Retinal pigment epithelial cell (primary cell): ENCODE measurements at regions not wholly inside any gene's neighbourhood (a gene's known extent, or its start where the extent isn't known, plus 50 kb on each side); places are given as distances from the start of the nearest gene placed in this dataset.
"Not testable (repeated sequence)": the region's sequence is repeated elsewhere in the genome, so short reads cannot be mapped to it uniquely, and the experiment has no call there.

Experiments used
- DNase-seq: peaks from one replicate; pipeline ENCODE4 v3.0.0-alpha.2; 2010; ENCODE audit warnings: low read depth
- H3K4me3 ChIP-seq: 2 replicates; pipeline ENCODE4 v1.5.1; 2011; ENCODE audit warnings: mild to moderate bottlenecking, low read length, control low read depth, moderate library complexity
- CTCF ChIP-seq: conservative IDR thresholded peaks from 2 replicates; pipeline ENCODE4 v1.5.1; 2011; ENCODE audit warnings: low read depth, low read length, control low read depth, inconsistent platforms

GRCh38 chr9:87781331-87781730 lies 55.4 kb downstream of the CTSL start:
- TF ChIP-seq CTCF, result no peak
- DNase-seq, result no peak
- no peak overlapping the region for H3K4me3 ChIP-seq

DNA sequence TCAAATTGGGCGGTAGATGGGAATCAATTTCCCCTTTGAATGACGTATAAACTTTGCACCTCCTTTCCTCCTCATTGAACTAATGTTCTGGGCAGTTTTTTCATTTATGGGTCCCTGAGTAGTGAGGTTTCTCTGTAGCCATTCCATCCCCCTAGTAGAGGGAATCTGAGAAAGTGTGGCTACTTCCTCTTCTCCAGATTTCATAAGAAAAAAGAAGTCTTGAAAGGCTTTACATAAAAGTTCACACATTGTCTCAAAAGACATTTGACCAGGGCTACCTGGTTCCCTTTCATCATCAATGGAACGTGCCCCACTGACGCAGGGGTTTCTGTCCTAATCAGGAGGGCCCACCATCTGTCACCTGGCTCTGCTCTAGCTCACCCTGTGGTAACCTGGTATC lies 57.3 kb downstream of the CTSL start:
- no peak overlapping the region for H3K4me3 ChIP-seq
- no peak for DNase-seq
- TF ChIP-seq CTCF, result no peak

DNA sequence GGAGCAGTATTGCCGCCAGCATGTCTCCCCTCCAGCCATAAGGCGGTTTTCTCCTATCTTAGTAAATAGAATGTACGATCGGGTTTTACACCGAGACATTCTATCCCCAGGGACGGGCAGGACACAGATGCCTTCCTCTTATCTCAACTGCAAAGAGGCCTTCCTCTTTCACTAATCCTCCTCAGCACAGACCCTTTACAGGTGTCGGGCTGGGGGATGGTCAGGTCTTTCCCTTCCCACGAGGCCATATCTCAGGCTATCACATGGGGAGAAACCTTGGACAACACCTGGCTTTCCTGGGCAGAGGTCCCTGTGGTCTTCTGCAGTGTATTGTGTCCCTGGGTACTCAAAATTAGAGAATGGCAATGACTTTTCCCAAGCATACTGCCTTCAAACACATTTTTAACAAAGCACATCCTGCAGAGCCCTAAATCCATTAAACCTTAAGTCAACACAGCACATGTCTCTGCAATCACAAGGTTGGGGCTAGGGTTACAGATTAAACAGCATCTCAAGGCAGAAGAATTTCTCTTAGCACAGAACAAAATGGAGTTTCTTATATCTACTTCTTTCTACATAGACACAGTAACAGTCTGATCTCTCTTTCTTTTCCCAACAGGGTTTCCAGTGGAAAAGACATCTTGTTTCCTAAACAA lies 59.5 kb downstream of the CTSL start:
- DNase-seq, H3K4me3 ChIP-seq: not testable (repeated sequence)

- DNase-seq, result no peak
- no peak for TF ChIP-seq CTCF
- no peak overlapping the region for H3K4me3 ChIP-seq
These were observed 60.5 kb downstream of the CTSL start for GRCh38 chr9:87786423-87786822.

DNA sequence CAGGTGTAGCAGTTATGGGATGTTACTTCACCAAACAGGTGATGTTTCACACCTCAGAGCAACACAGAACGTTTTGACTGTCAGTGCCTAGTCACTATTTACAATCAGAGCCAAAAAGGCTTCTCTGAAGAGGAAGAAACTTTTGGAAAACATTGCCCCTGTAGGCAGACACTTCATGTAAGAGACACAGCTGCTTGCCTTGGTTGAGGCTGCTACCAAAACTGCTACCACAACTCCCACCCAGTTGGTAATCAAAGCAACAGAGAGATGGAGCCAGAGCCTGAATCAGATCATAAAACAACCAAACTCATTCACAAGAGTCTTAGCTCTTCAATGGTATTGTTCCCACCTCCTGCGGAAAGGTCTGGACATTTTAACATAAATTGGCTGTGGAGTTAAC lies 61.0 kb downstream of the CTSL start:
- no peak for DNase-seq
- no peak for TF ChIP-seq CTCF
- no peak overlapping the region for H3K4me3 ChIP-seq

DNA sequence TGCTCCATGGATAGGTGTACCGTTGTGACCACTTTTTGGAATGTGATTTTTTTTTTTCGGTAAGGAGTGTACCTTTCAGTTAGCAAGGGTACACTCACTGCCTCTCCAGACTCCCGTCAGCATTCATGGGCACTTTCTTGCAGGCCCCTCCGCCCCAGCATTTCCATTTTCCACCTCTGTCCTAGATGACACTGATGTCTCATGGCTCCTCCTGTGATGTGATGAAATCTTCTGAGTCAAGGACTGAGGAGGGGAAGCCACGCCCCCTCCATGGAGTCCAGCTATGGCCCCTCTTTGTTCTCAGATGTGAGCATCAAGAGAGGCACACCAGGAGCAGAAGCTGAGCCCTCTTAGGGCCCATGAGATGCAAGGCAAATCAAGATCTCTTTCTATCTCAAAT lies 61.8 kb downstream of the CTSL start:
- no peak overlapping the region for H3K4me3 ChIP-seq
- no peak for DNase-seq
- no peak for TF ChIP-seq CTCF

DNA sequence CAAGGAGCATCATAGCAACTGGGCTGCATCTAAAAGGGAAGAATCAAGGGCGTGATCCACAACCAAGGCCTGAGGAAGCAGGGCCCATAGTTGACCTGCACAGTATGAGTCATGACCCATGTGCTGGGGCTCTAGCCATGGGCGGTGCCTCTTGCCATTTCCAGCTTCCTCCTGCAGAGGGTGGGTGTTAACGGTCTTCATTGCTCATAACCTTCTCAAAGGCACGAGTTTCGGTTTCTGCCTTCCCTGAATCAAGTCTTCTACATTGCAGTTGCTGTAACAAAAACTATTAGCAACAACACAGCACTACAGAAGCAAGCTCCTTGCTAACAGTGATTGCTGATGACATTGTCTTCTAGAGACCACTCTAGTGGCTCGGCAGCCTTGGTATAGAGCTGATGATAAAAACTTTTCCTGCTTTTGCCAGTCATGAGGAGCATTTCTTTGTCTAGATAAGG lies 66.9 kb downstream of the CTSL start:
- no peak overlapping the region for H3K4me3 ChIP-seq
- peak; percentile 41 for TF ChIP-seq CTCF
- DNase-seq, result peak; percentile 63
